GM12891 (cell line): ENCODE measurements at regions not wholly inside any gene's neighbourhood (a gene's known extent, or its start where the extent isn't known, plus 50 kb on each side); places are given as distances from the start of the nearest gene placed in this dataset.
A peak's percentile ranks its signal among the peaks of the same experiment; 100 is the strongest.
"Not testable (repeated sequence)": the region's sequence is repeated elsewhere in the genome, so short reads cannot be mapped to it uniquely, and the experiment has no call there.

Experiments
- DNase-seq: peaks from one replicate; pipeline ENCODE4 v3.0.0; 2011; ENCODE audit warnings: low spot score; ENCODE audit not compliant: insufficient read length
- FAIRE-seq: peaks from 2 replicates; lab custom pipeline; 2011; peaks lifted over from hg19 to GRCh38; lab: Jason Lieb, UNC
- PAX5 ChIP-seq: IDR thresholded peaks from 2 replicates; pipeline ENCODE4 v1.6.1; 2011; ENCODE audit warnings: low read length, moderate library complexity, mild to moderate bottlenecking; ENCODE audit not compliant: insufficient read depth, severe bottlenecking
- POLR2A ChIP-seq: IDR thresholded peaks from 2 replicates; pipeline ENCODE4 v1.6.1; 2011; ENCODE audit warnings: low read depth, low read length, control low read depth
- POLR2AphosphoS5 ChIP-seq: IDR thresholded peaks from 2 replicates; pipeline ENCODE4 v1.6.1; 2011; ENCODE audit warnings: low read depth, low read length, control low read depth
- POU2F2 ChIP-seq: IDR thresholded peaks from 2 replicates; pipeline ENCODE4 v1.6.1; 2011; ENCODE audit warnings: low read depth, mild to moderate bottlenecking, control low read depth, low read length, moderate library complexity
- SPI1 ChIP-seq: IDR thresholded peaks from 2 replicates; pipeline ENCODE4 v1.6.1; 2011; ENCODE audit warnings: low read depth, low read length, control low read depth
- TAF1 ChIP-seq: IDR thresholded peaks from 2 replicates; pipeline ENCODE4 v1.6.1; 2011; ENCODE audit warnings: low read depth, low read length, control low read depth

- DNase-seq (no peak), FAIRE-seq (no peak)
- TF ChIP-seq SPI1 (no peak), PAX5 (no peak), POLR2AphosphoS5 (no peak), POLR2A (no peak), TAF1 (no peak), POU2F2 (no peak)
Measured at GRCh38 chr3:104031598-104031997, 1335.1 kb upstream of the ALCAM start.

GRCh38 chr3:104032283-104032682 is 1334.4 kb upstream of the ALCAM start:
- TF ChIP-seq POLR2A (no peak), SPI1 (no peak), POLR2AphosphoS5 (no peak)
- DNase-seq (no peak), FAIRE-seq (no peak)

GRCh38 chr3:104040896-104041295 is 1325.8 kb upstream of the ALCAM start:
- FAIRE-seq (no peak), DNase-seq (no peak)
- no peak for TF ChIP-seq PAX5
- TF ChIP-seq SPI1, result peak; percentile 39; the same call in 1 of the 2 replicates

- FAIRE-seq, DNase-seq: not testable (repeated sequence)
Measured at GRCh38 chr3:104043001-104043543, 1323.6 kb upstream of the ALCAM start.

- no peak for TF ChIP-seq POU2F2
- no peak for TF ChIP-seq POLR2AphosphoS5
- TF ChIP-seq SPI1, result no peak
- no peak for FAIRE-seq
- no peak for DNase-seq
Measured at GRCh38 chr3:104044002-104044401, 1322.7 kb upstream of the ALCAM start.

GRCh38 chr3:104066658-104067057 is 1300.1 kb upstream of the ALCAM start:
- DNase-seq (no peak), FAIRE-seq (no peak)
- no peak for TF ChIP-seq POLR2AphosphoS5
- TF ChIP-seq SPI1, result no peak
- no peak for TF ChIP-seq POU2F2

- FAIRE-seq, result no peak
- DNase-seq, result no peak
- TF ChIP-seq POLR2AphosphoS5, result no peak
- TF ChIP-seq POU2F2, result no peak
- TF ChIP-seq PAX5, result no peak
- TF ChIP-seq SPI1, result no peak
- no peak for TF ChIP-seq POLR2A
- no peak for TF ChIP-seq TAF1
Measured at GRCh38 chr3:104069114-104069513, 1297.6 kb upstream of the ALCAM start.

- TF ChIP-seq SPI1, result no peak
- no peak for FAIRE-seq
- no peak for DNase-seq
Measured at GRCh38 chr3:104070906-104071305, 1295.8 kb upstream of the ALCAM start.

GRCh38 chr3:104080088-104080626 is 1286.6 kb upstream of the ALCAM start:
- FAIRE-seq (no peak), DNase-seq (no peak)
- TF ChIP-seq POLR2AphosphoS5 (no peak), PAX5 (no peak), POU2F2 (no peak), POLR2A (no peak), SPI1 (no peak), TAF1 (no peak)

GRCh38 chr3:104088738-104089137 is 1278.0 kb upstream of the ALCAM start:
- DNase-seq, result no peak
- no peak for FAIRE-seq
- TF ChIP-seq POLR2AphosphoS5 (no peak), POLR2A (no peak), TAF1 (no peak), SPI1 (no peak), POU2F2 (no peak), PAX5 (no peak)

GRCh38 chr3:104089987-104090386 is 1276.7 kb upstream of the ALCAM start:
- DNase-seq, FAIRE-seq: not testable (repeated sequence)

- no peak for DNase-seq
- FAIRE-seq, result no peak
Measured at GRCh38 chr3:104101736-104102135, 1265.0 kb upstream of the ALCAM start.

More at GRCh38 chr3:104101736-104102135, 1265.0 kb upstream of the ALCAM start:
- TF ChIP-seq POLR2A, result no peak
- no peak for TF ChIP-seq TAF1
- no peak for TF ChIP-seq PAX5
- no peak for TF ChIP-seq POLR2AphosphoS5
- TF ChIP-seq SPI1, result no peak
- TF ChIP-seq POU2F2, result no peak
